ENCODE measurements at regions not wholly inside any gene's neighbourhood (a gene's known extent, or its start where the extent isn't known, plus 50 kb on each side); places are given as distances from the start of the nearest gene placed in this dataset.
"Not testable (repeated sequence)": the region's sequence is repeated elsewhere in the genome, so short reads cannot be mapped to it uniquely, and the experiment has no call there.

DNA sequence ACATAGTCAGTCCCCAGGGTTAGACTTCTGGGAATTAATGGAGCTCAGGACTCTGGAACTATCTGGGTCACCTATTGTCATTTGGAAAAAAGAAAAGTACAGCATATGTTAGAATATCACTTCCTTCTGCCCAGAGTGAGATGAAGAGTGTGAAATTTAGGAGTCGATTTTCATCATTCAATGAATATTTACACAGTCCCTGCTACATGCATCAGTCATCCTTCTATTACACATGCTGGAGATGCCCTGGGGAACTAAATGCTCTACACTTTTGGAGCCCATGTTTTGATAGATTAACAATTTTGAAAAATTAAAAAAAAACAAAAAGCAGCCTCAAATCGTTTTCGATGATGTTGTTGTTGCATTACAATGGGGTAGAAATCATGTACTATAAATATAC is 315.4 kb downstream of the ALDH8A1 start:
- TF ChIP-seq POLR2A (IDR thresholded peaks at IDR 0.05) (no peak), CTCF (IDR thresholded peaks at IDR 0.05) (no peak)
- H3K4me3 ChIP-seq, result no peak overlapping the region
- peaks cover 0 to 14% (median 0%) of the 10 kb centered on the region in 12 donors for H3K4me1 ChIP-seq
- H3K9me3 ChIP-seq, result no peaks in the 10 kb centered on the region
- DNase-seq (no peak), ATAC-seq (no peak)
- no peaks in the 10 kb centered on the region for H3K27me3 ChIP-seq
- H3K36me3 ChIP-seq, result no peaks in the 10 kb centered on the region
- no peak overlapping the region for H3K27ac ChIP-seq
- WGBS, 4 donors, result 87 to 96% (median 94%) methylated on average over 3 of the region's 3 CpGs
- intact Hi-C loops (cut with DNase I), result loop anchor here in 1 of 10 donors (10.0 kb wide), 1 partner anchor 120 kb away; no protein-coding TSS in a partner anchor

- 91 to 95% (median 94%) methylated on average over 26 to 48 of the region's 48 CpGs for WGBS, 4 donors
- not testable (repeated sequence) for H3K9me3 ChIP-seq, H3K27ac ChIP-seq, H3K27me3 ChIP-seq, H3K4me3 ChIP-seq, DNase-seq, ATAC-seq, H3K36me3 ChIP-seq
- intact Hi-C loops (cut with DNase I), result loop anchor here in 1 of 10 donors (10.0 kb wide), 1 partner anchor 118 kb away; no protein-coding TSS in a partner anchor
- peaks cover 0 to 14% (median 0%) of the 10 kb centered on the region in 12 donors for H3K4me1 ChIP-seq
Observed at GRCh38 chr6:134632982-134633940, 315.3 kb upstream of the SGK1 start.

- no peaks in the 10 kb centered on the region for H3K9me3 ChIP-seq
- no peak overlapping the region for H3K4me3 ChIP-seq
- DNase-seq, result no peak
- no peak for ATAC-seq
- intact Hi-C loops (cut with DNase I), result loop anchor here in 1 of 10 donors (10.0 kb wide), 1 partner anchor 117 kb away; no protein-coding TSS in a partner anchor
- WGBS, 4 donors, result 91 to 96% (median 95%) methylated on average over 4 of the region's 4 CpGs
- H3K36me3 ChIP-seq, result no peaks in the 10 kb centered on the region
- no peak overlapping the region for H3K27ac ChIP-seq
- no peak for TF ChIP-seq CTCF (IDR thresholded peaks at IDR 0.05)
- no peak for TF ChIP-seq POLR2A (IDR thresholded peaks at IDR 0.05)
- no peaks in the 10 kb centered on the region for H3K27me3 ChIP-seq
- H3K4me1 ChIP-seq, result peaks cover 0 to 11% (median 0%) of the 10 kb centered on the region in 12 donors
Observed at GRCh38 chr6:134632024-134632423, 314.1 kb upstream of the SGK1 start.

- Histone ChIP-seq H3K36me3 (no peaks in the 10 kb centered on the region), H3K4me3 (no peak overlapping the region), H3K27me3 (no peaks in the 10 kb centered on the region), H3K9me3 (no peaks in the 10 kb centered on the region), H3K4me1 (peaks cover 0 to 10% (median 0%) of the 10 kb centered on the region in 12 donors), H3K27ac (no peak overlapping the region)
- intact Hi-C loops (cut with DNase I), result loop anchor here in 1 of 10 donors (10.0 kb wide), 1 partner anchor 117 kb away; no protein-coding TSS in a partner anchor
- no peak for TF ChIP-seq POLR2A (IDR thresholded peaks at IDR 0.05)
- DNase-seq (no peak), ATAC-seq (no peak)
- WGBS, 4 donors, result 78 to 92% (median 86%) methylated on average over 1 of the region's 1 CpG
Observed at GRCh38 chr6:134631398-134631924, 313.5 kb upstream of the SGK1 start.

Measured in heart left ventricle (tissue), 16 donors.